Left lobe of liver (tissue), 2 donors: ENCODE measurements at regions not wholly inside any gene's neighbourhood (a gene's known extent, or its start where the extent isn't known, plus 50 kb on each side); places are given as distances from the start of the nearest gene placed in this dataset.
A peak's percentile ranks its signal among the peaks of the same experiment; 100 is the strongest.
"Not testable (repeated sequence)": the region's sequence is repeated elsewhere in the genome, so short reads cannot be mapped to it uniquely, and the experiment has no call there.

Experiments
- ATAC-seq: fragments of 200-7000 bp; cut with Tn5 transposase; one replicate; pipeline ENCODE4 v1.9.1; 2020; ENCODE audit warnings: mild to moderate bottlenecking, moderate library complexity
- DNase-seq: peaks from one replicate; pipeline ENCODE4 v3.0.0-alpha.2; 2020; ENCODE audit warnings: low spot score
- donor health status: DM: no; HTN: no; CAD: no; lungs with moderate emphysema.
- donor health status: DM: no; HTN: yes; CAD: no.

GRCh38 chr2:186164325-186164724 lies 321.7 kb upstream of the ZC3H15 start:
- DNase-seq (no peak), ATAC-seq (no peak)

- DNase-seq (no peak), ATAC-seq (no peak)
Observed at GRCh38 chr2:186170693-186171092, 315.4 kb upstream of the ZC3H15 start.

- ATAC-seq = peak; percentile 94
Observed at GRCh38 chr2:186181625-186182024, 304.4 kb upstream of the ZC3H15 start.

GRCh38 chr2:186182366-186182765 lies 303.7 kb upstream of the ZC3H15 start:
- ATAC-seq, DNase-seq: not testable (repeated sequence)

More at GRCh38 chr2:186181625-186182024, 304.4 kb upstream of the ZC3H15 start:
- no peak for DNase-seq

- DNase-seq (no peak), ATAC-seq (no peak)
Observed at GRCh38 chr2:186183406-186183805, 302.7 kb upstream of the ZC3H15 start.

GRCh38 chr2:186187854-186188253 lies 298.2 kb upstream of the ZC3H15 start:
- no peak for ATAC-seq
- DNase-seq = no peak

- no peak for ATAC-seq
- DNase-seq = no peak
Observed at GRCh38 chr2:186189816-186190215, 296.2 kb upstream of the ZC3H15 start.

- DNase-seq (no peak), ATAC-seq (no peak)
Observed at GRCh38 chr2:186195696-186196095, 290.4 kb upstream of the ZC3H15 start.

GRCh38 chr2:186197955-186198354 lies 288.1 kb upstream of the ZC3H15 start:
- peak; percentile 51 for ATAC-seq
- no peak for DNase-seq

- ATAC-seq = peak; percentile 46
- DNase-seq = no peak
Observed at GRCh38 chr2:186199029-186199428, 287.0 kb upstream of the ZC3H15 start.

- DNase-seq (no peak), ATAC-seq (no peak)
Observed at GRCh38 chr2:186201371-186201770, 284.7 kb upstream of the ZC3H15 start.

- no peak for DNase-seq
- no peak for ATAC-seq
Observed at GRCh38 chr2:186205254-186205911, 280.7 kb upstream of the ZC3H15 start.

GRCh38 chr2:186209532-186209931 lies 276.5 kb upstream of the ZC3H15 start:
- DNase-seq (no peak), ATAC-seq (peak; percentile 82)

- DNase-seq = no peak
- ATAC-seq = no peak
Observed at GRCh38 chr2:186220409-186220808, 265.7 kb upstream of the ZC3H15 start.

- ATAC-seq = no peak
- DNase-seq = no peak
Observed at GRCh38 chr2:186229265-186229664, 256.8 kb upstream of the ZC3H15 start.

- ATAC-seq (no peak), DNase-seq (no peak)
Observed at GRCh38 chr2:186241874-186242273, 244.2 kb upstream of the ZC3H15 start.

GRCh38 chr2:186254759-186255158 lies 231.3 kb upstream of the ZC3H15 start:
- no peak for ATAC-seq
- no peak for DNase-seq

- DNase-seq = no peak
- ATAC-seq = no peak
Observed at GRCh38 chr2:186255823-186256222, 230.2 kb upstream of the ZC3H15 start.

- ATAC-seq = peak; percentile 84
- no peak for DNase-seq
Observed at GRCh38 chr2:186256540-186256939, 229.5 kb upstream of the ZC3H15 start.

- ATAC-seq (no peak), DNase-seq (no peak)
Observed at GRCh38 chr2:186263673-186264250, 222.3 kb upstream of the ZC3H15 start.

- DNase-seq = no peak
- ATAC-seq = no peak
Observed at GRCh38 chr2:186269536-186269935, 216.5 kb upstream of the ZC3H15 start.

GRCh38 chr2:186273953-186274352 lies 212.1 kb upstream of the ZC3H15 start:
- no peak for DNase-seq
- no peak for ATAC-seq
